GM12878 (cell line): ENCODE measurements at regions not wholly inside any gene's neighbourhood (a gene's known extent, or its start where the extent isn't known, plus 50 kb on each side); places are given as distances from the start of the nearest gene placed in this dataset.

Source experiments
- ATAC-seq: fragments of 200-7000 bp; cut with Tn5 transposase; 3 replicates; pipeline ENCODE4 v1.9.1; 2020; ENCODE audit warnings: mild to moderate bottlenecking, moderate library complexity
- BruUV-seq: library from RNA; stranded (reverse); fragments of 400-500 nt; replicated peaks from 2 replicates; lab custom pipeline; 2021; lab: Mats Ljungman, UMichigan
- CTCF ChIA-PET: fragments of 300-600 bp; sonication (Branson Sonifier 250); formaldehyde crosslinking; extraction: SDS; loops from one replicate; lab custom pipeline; 2021; ENCODE audit warnings: inconsistent platforms; lab: Yijun Ruan, JAX
- POLR2A ChIA-PET: fragments of 350-600 bp; formaldehyde crosslinking; extraction: SDS; loops from one replicate; lab custom pipeline; 2021; ENCODE audit warnings: inconsistent platforms; lab: Charles Lee
- RAD21 ChIA-PET: fragments of 300-600 bp; sonication (Branson Sonifier 250); formaldehyde crosslinking; loops from one replicate; lab custom pipeline; 2023; ENCODE audit warnings: antibody characterized with exemption; ENCODE audit not compliant: unreplicated experiment; lab: Charles Lee
- SMC1A ChIA-PET: fragments of 300-600 bp; sonication (Branson Sonifier 250); formaldehyde crosslinking; loops from one replicate; lab custom pipeline; 2023; ENCODE audit not compliant: unreplicated experiment, uncharacterized antibody; lab: Charles Lee
- DNase-seq: peaks from one replicate; pipeline ENCODE4 v3.0.0-alpha.2; 2011; ENCODE audit warnings: low read depth, low spot score
- FAIRE-seq: peaks from 3 replicates; lab custom pipeline; 2011; peaks lifted over from hg19 to GRCh38; lab: Jason Lieb, UNC
- H2AFZ ChIP-seq: 2 replicates; pipeline ENCODE4 v1.6.0; 2011; ENCODE audit warnings: low read depth, low read length, control low read depth; ENCODE audit not compliant: control insufficient read depth
- H3K27ac ChIP-seq: 2 replicates; pipeline ENCODE4 v1.5.1; 2011; ENCODE audit warnings: control low read depth; ENCODE audit not compliant: control insufficient read depth, insufficient read depth
- H3K27me3 ChIP-seq, 2 experiments: replicated peaks in 1 of 2; 2 replicates each; pipeline versions ENCODE4 v1.6.0 to v1.6.1; 2011; ENCODE audit warnings: low read length in 1 of 2; ENCODE audit not compliant: control insufficient read depth in 2 of 2, insufficient read depth in 2 of 2
- H3K36me3 ChIP-seq, 2 experiments: 2 replicates each; pipeline ENCODE4 v1.5.1; 2011; ENCODE audit warnings: low read length in 1 of 2; ENCODE audit not compliant: control insufficient read depth in 2 of 2, insufficient read depth in 2 of 2
- H3K4me1 ChIP-seq: 2 replicates; pipeline ENCODE4 v1.6.1; 2011; ENCODE audit warnings: mild to moderate bottlenecking, low read length, moderate library complexity, mixed read lengths; ENCODE audit not compliant: control insufficient read depth, insufficient read depth
- H3K4me2 ChIP-seq: 2 replicates; pipeline ENCODE4 v1.6.0; 2011; ENCODE audit warnings: control low read depth; ENCODE audit not compliant: control insufficient read depth, insufficient read depth
- H3K4me3 ChIP-seq: fragments of 200-600 bp; sonication (generic); 2 replicates; pipeline ENCODE4 v1.5.1; 2016
- H3K79me2 ChIP-seq: 2 replicates; pipeline ENCODE4 v1.6.0; 2011; ENCODE audit warnings: low read length; ENCODE audit not compliant: control insufficient read depth, insufficient read depth
- H3K9ac ChIP-seq: 2 replicates; pipeline ENCODE4 v1.8.0; 2011; ENCODE audit warnings: low read length, control low read depth, mixed read lengths; ENCODE audit not compliant: control insufficient read depth, insufficient read depth
- H3K9me3 ChIP-seq: replicated peaks from 3 replicates; pipeline ENCODE4 v1.5.1; 2011; ENCODE audit warnings: mild to moderate bottlenecking, low read length; ENCODE audit not compliant: control insufficient read depth, insufficient read depth
- H4K20me1 ChIP-seq: 2 replicates; pipeline ENCODE4 v1.6.0; 2011; ENCODE audit not compliant: control insufficient read depth, insufficient read depth
- ASH2L ChIP-seq: fragments of 300-600, 200-600 bp; sonication (generic); IDR thresholded peaks from 2 replicates; pipeline ENCODE4 v1.6.1; 2017; ENCODE audit warnings: low read depth, mild to moderate bottlenecking, borderline replicate concordance
- CHD4 ChIP-seq: fragments of 200-600 bp; sonication (generic); IDR thresholded peaks from 2 replicates; pipeline ENCODE4 v1.6.1; 2016; ENCODE audit warnings: mild to moderate bottlenecking
- E2F4 ChIP-seq: IDR thresholded peaks from 2 replicates; pipeline ENCODE4 v1.6.1; 2012; ENCODE audit warnings: low read depth, low read length, improper control_type of control experiment
- E4F1 ChIP-seq: fragments of 450-650 bp; IDR thresholded peaks from 2 replicates; pipeline ENCODE4 v1.6.1; 2018; ENCODE audit warnings: borderline replicate concordance, mild to moderate bottlenecking; ENCODE audit not compliant: partially characterized antibody
- EED ChIP-seq: sonication (generic); IDR thresholded peaks from 2 replicates; pipeline ENCODE4 v1.6.1; 2016; ENCODE audit warnings: antibody characterized with exemption, low read depth
- EGR1 ChIP-seq, 2 experiments: IDR thresholded peaks; 1 replicate in 1 of 2; 2 replicates in 1 of 2; pipeline ENCODE4 v1.6.1; 2011 to 2012; ENCODE audit warnings: low read depth in 2 of 2, low read length in 2 of 2, borderline replicate concordance in 1 of 2, mild to moderate bottlenecking in 1 of 2, moderate library complexity in 1 of 2
- GABPA ChIP-seq: IDR thresholded peaks from 2 replicates; pipeline ENCODE4 v1.6.1; 2014; ENCODE audit warnings: antibody characterized with exemption, low read depth, mild to moderate bottlenecking, inconsistent platforms
- JUND ChIP-seq: IDR thresholded peaks from 2 replicates; pipeline ENCODE4 v1.6.1; 2012; ENCODE audit warnings: low read depth, mild to moderate bottlenecking, low read length, improper control_type of control experiment, moderate library complexity
- LARP7 ChIP-seq: fragments of 450-650 bp; IDR thresholded peaks from 2 replicates; pipeline ENCODE4 v1.6.1; 2017; ENCODE audit warnings: mild to moderate bottlenecking
- MTA3 ChIP-seq: IDR thresholded peaks from 2 replicates; pipeline ENCODE4 v1.6.1; 2012; ENCODE audit warnings: low read length, inconsistent platforms, borderline replicate concordance
- NFYB ChIP-seq: IDR thresholded peaks from 2 replicates; pipeline ENCODE4 v1.6.1; 2011; ENCODE audit warnings: low read depth, mild to moderate bottlenecking, low read length, improper control_type of control experiment, moderate library complexity; ENCODE audit not compliant: insufficient read depth
- NKRF ChIP-seq: fragments of 450-650 bp; conservative IDR thresholded peaks from 2 replicates; pipeline ENCODE4 v1.6.1; 2017; ENCODE audit warnings: mild to moderate bottlenecking, moderate library complexity
- RELB ChIP-seq: fragments of 450-650 bp; IDR thresholded peaks from 2 replicates; pipeline ENCODE4 v1.6.1; 2017; ENCODE audit warnings: low read depth, mild to moderate bottlenecking, moderate library complexity
- STAT1 ChIP-seq: fragments of 450-650 bp; conservative IDR thresholded peaks from 2 replicates; pipeline ENCODE4 v1.6.1; 2014; ENCODE audit warnings: antibody characterized with exemption, mild to moderate bottlenecking
- TCF3 ChIP-seq: IDR thresholded peaks from 2 replicates; pipeline ENCODE4 v1.6.1; 2012; ENCODE audit warnings: low read depth, mild to moderate bottlenecking, low read length, borderline replicate concordance; ENCODE audit not compliant: insufficient read depth
- WGBS: methylation state at CpG from one replicate; pipeline ENCODE4 v1.1.6; 2016; ENCODE audit warnings: low lambda C conversion rate; ENCODE audit not compliant: insufficient replicate concordance, insufficient coverage; ENCODE audit errors: missing lambda C conversion rate; 5-methylcytosine and 5-hydroxymethylcytosine counted together
- in situ Hi-C: fragments of 300-500 bp; cut with MboI; formaldehyde crosslinking; loops from 9 replicates; pipeline ENCODE4 v1.14.3; 2018; ENCODE audit warnings: mixed read lengths
- intact Hi-C: fragments of 100-400 bp; cut with micrococcal nuclease; formaldehyde crosslinking; loops from one replicate; pipeline ENCODE4 v1.14.2; 2022; ENCODE audit not compliant: unreplicated experiment

GRCh38 chr14:40581264-40581663, 1025.4 kb upstream of the LRFN5 start:
- Histone ChIP-seq H3K27me3 (no peaks in the 10 kb centered on the region), H3K79me2 (no peaks in the 10 kb centered on the region), H3K9me3 (no peaks in the 10 kb centered on the region), H3K4me2 (no peak overlapping the region), H3K27ac (no peak overlapping the region), H4K20me1 (no peaks in the 10 kb centered on the region), H2AFZ (no peak overlapping the region), H3K36me3 (no peaks in the 10 kb centered on the region), H3K4me3 (no peak overlapping the region), H3K9ac (no peak overlapping the region), H3K4me1 (no peaks in the 10 kb centered on the region)
- BruUV-seq = no TSS peak
- no peak for ATAC-seq
- ChIA-PET CTCF (interaction anchor here (0.7 kb wide), 1 partner anchor 69 kb away, joined by 4 read pairs; no protein-coding TSS in a partner anchor), POLR2A (no interaction called here), RAD21 (no interaction called here), SMC1A (no interaction called here)
- intact Hi-C loops (no loop called here), in situ Hi-C loops (no loop called here)
- TF ChIP-seq NKRF (no peak), GABPA (no peak), STAT1 (no peak), RELB (no peak), E2F4 (no peak), JUND (no peak), NFYB (no peak), CHD4 (no peak), EGR1 (IDR thresholded peaks at IDR 0.05; ENCODE audit: borderline replicate concordance in 1 of 2, low read depth in 2 of 2, low read length in 2 of 2) (no peak), TCF3 (no peak), ASH2L (no peak), LARP7 (no peak), MTA3 (no peak), E4F1 (no peak), EED (no peak)
- WGBS = 13% methylated on average over 3 of the region's 3 CpGs
- no peak for DNase-seq
- FAIRE-seq = no peak
